ENCODE measurements at regions not wholly inside any gene's neighbourhood (a gene's known extent, or its start where the extent isn't known, plus 50 kb on each side); places are given as distances from the start of the nearest gene placed in this dataset.

DNA sequence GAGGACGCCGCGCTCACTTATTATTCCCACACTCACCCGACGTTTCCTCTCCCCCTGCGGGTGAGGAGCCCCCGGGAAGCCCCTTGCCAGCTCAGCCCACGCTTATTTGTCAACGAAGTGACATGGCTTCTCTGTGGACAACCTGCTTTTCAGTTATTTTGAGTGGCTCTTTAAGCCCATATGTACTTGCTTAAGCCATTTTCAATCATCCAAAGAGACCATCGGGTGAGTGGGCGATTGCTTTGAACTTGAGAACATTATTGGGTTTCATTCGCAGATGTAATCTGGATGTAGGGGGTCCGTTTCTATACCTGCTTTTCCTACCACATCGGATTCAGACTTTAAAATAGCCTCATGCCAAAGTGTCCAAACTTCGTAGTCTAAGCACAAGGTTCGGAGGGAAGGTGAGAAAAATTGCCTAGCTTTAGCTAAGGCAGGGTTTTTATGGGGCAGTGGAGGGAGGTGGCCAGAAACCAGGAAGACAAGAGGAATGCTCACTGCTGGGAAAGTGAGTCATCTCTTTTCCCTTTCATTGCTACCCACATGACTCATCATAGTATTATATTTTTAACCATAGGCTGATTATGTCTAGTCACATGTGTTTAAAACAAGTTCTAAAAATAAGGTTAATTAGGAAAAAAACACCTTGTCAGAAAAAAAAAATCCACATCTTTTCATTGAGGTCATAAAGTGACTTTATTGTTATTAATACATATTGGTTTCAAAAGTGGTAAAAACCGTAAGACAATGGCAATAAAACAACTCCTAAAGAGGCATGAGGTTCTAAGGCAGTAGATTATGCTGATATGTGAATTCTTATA, 773.1 kb upstream of the NR2F2 start:
- 67 to 70% methylated on average over 17 of the region's 17 CpGs for WGBS, 2 experiments (ENCODE audit: low coverage in 1 of 2, low lambda C conversion rate in 2 of 2, missing lambda C conversion rate in 2 of 2)
- peak overlapping the region; percentile 66 for H3K27ac ChIP-seq
- no peak overlapping the region for H3K4me3 ChIP-seq
- H3K36me3 ChIP-seq (ENCODE audit: low read depth): no peaks in the 10 kb centered on the region
- H4K20me1 ChIP-seq (ENCODE audit: insufficient read depth): no peaks in the 10 kb centered on the region
- TF ChIP-seq EZH2phosphoT487 (IDR thresholded peaks at IDR 0.05; ENCODE audit: insufficient read depth, low read depth): no peak
- TF ChIP-seq EZH2 (IDR thresholded peaks at IDR 0.05; ENCODE audit: insufficient read depth, poor library complexity, severe bottlenecking): no peak
- H3K79me2 ChIP-seq (ENCODE audit: insufficient read depth): no peaks in the 10 kb centered on the region
- H3K27me3 ChIP-seq (replicated peaks; ENCODE audit: insufficient read depth): no peaks in the 10 kb centered on the region
- in situ Hi-C loops (cut with MboI): no loop called here
- no peaks in the 10 kb centered on the region for H3K9me3 ChIP-seq (ENCODE audit: low read depth)
- peak overlapping the region; percentile 64 for H2AFZ ChIP-seq
- H3K4me1 ChIP-seq (ENCODE audit: insufficient read depth): peaks cover 35% of the 10 kb centered on the region
- no peaks in the 10 kb centered on the region for H3K9me2 ChIP-seq (ENCODE audit: insufficient read depth)
- peak overlapping the region; percentile 12; the same call in 1 of the 2 replicates for H3K9ac ChIP-seq
- H3K4me2 ChIP-seq (ENCODE audit: unreplicated experiment): peak overlapping the region; percentile 38
- peaks cover 21% of the 10 kb centered on the region for H3F3A ChIP-seq (ENCODE audit: insufficient read depth)
- peak; percentile 95 for DNase-seq

DNA sequence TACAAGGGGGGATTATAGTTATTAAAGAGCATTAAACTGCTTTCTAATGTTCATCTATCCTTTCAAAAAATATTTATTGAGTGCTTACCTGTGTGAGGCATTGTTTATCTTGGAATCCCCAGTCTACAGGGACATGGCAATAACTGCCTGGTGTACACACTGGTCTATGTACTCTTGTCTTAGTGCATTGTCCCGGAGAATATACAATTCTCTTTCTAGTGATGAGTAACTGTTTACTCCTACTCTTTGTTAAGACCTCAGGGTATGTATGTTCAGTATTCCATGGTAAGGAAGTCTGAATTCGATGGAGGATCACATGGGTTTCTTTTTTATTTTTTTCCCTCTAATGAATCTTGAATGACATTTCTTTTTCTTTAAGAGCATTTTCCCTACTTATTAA, 772.4 kb upstream of the NR2F2 start:
- WGBS, 2 experiments (ENCODE audit: low coverage in 1 of 2, low lambda C conversion rate in 2 of 2, missing lambda C conversion rate in 2 of 2): 58 to 71% methylated on average over 2 of the region's 2 CpGs
- Histone ChIP-seq H3K27me3 (replicated peaks; ENCODE audit: insufficient read depth) (no peaks in the 10 kb centered on the region), H2AFZ (no peak overlapping the region), H4K20me1 (ENCODE audit: insufficient read depth) (no peaks in the 10 kb centered on the region), H3K9ac (peak overlapping the region; percentile 12; the same call in 1 of the 2 replicates), H3K4me2 (ENCODE audit: unreplicated experiment) (peak overlapping the region; percentile 38), H3K4me3 (no peak overlapping the region), H3K4me1 (ENCODE audit: insufficient read depth) (peaks cover 35% of the 10 kb centered on the region), H3K27ac (peak overlapping the region; percentile 66), H3K36me3 (ENCODE audit: low read depth) (no peaks in the 10 kb centered on the region), H3K9me2 (ENCODE audit: insufficient read depth) (no peaks in the 10 kb centered on the region), H3F3A (ENCODE audit: insufficient read depth) (peaks cover 21% of the 10 kb centered on the region), H3K9me3 (ENCODE audit: low read depth) (no peaks in the 10 kb centered on the region), H3K79me2 (ENCODE audit: insufficient read depth) (no peaks in the 10 kb centered on the region)
- no peak for TF ChIP-seq EZH2phosphoT487 (IDR thresholded peaks at IDR 0.05; ENCODE audit: insufficient read depth, low read depth)
- no peak for TF ChIP-seq EZH2 (IDR thresholded peaks at IDR 0.05; ENCODE audit: insufficient read depth, poor library complexity, severe bottlenecking)
- peak; percentile 21 for DNase-seq
- in situ Hi-C loops (cut with MboI): no loop called here

DNA sequence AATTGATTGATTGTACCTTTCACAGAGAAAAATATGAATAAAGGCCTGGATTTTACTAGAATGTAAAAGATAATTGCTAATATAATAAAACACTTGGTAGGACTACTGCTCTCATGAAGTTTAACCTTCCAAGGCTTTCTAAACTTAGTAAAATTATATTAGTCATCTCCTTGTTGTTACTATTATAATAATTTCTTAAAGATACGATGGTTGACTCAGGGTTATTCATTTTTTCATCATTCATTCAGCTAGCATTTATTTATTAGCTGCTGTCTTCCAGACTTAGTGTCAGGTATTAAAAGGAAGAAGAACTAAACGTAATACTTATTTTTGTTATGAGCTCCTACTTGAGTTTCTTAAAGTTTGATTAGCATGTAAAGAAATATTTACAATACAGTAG, 771.6 kb upstream of the NR2F2 start:
- no peaks in the 10 kb centered on the region for H3K9me2 ChIP-seq (ENCODE audit: insufficient read depth)
- no peak overlapping the region for H3K9ac ChIP-seq
- no peaks in the 10 kb centered on the region for H3K9me3 ChIP-seq (ENCODE audit: low read depth)
- H3F3A ChIP-seq (ENCODE audit: insufficient read depth): peaks cover 21% of the 10 kb centered on the region
- no peak for TF ChIP-seq EZH2phosphoT487 (IDR thresholded peaks at IDR 0.05; ENCODE audit: insufficient read depth, low read depth)
- no peak for TF ChIP-seq EZH2 (IDR thresholded peaks at IDR 0.05; ENCODE audit: insufficient read depth, poor library complexity, severe bottlenecking)
- H3K4me2 ChIP-seq (ENCODE audit: unreplicated experiment): peak overlapping the region; percentile 11
- H3K27me3 ChIP-seq (replicated peaks; ENCODE audit: insufficient read depth): no peaks in the 10 kb centered on the region
- DNase-seq: peak; percentile 34
- no peak overlapping the region for H2AFZ ChIP-seq
- in situ Hi-C loops (cut with MboI): no loop called here
- no peak overlapping the region for H3K4me3 ChIP-seq
- no peaks in the 10 kb centered on the region for H3K79me2 ChIP-seq (ENCODE audit: insufficient read depth)
- WGBS, 2 experiments (ENCODE audit: low coverage in 1 of 2, low lambda C conversion rate in 2 of 2, missing lambda C conversion rate in 2 of 2): 27 to 30% methylated on average over 2 of the region's 2 CpGs
- H3K27ac ChIP-seq: peak overlapping the region; percentile 66
- peaks cover 35% of the 10 kb centered on the region for H3K4me1 ChIP-seq (ENCODE audit: insufficient read depth)
- H3K36me3 ChIP-seq (ENCODE audit: low read depth): no peaks in the 10 kb centered on the region
- H4K20me1 ChIP-seq (ENCODE audit: insufficient read depth): no peaks in the 10 kb centered on the region

DNA sequence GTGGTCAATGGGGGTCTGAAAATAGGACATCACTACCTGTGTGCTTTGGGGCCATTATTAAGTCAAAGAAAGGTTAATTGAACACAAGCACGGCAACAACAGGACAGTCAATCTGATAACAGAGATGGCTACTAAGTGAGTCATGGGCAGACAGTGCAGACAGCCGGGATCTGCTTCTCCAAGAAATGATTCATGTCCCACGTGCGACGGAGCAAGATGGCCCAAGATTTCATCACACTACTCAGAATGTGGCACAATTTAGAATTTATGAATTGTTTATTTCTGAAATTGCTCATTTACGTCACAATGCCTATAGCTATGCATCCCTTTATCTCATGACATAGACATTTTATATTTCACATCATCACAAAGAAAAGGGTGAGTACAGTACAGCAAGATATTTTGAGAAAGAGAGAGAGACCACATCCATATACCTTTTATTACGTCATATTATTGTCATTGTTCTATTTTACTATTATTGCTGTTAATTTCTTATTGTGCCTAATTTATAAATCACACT, 770.6 kb upstream of the NR2F2 start:
- H3K4me2 ChIP-seq (ENCODE audit: unreplicated experiment): no peak overlapping the region
- peak; percentile 94 for DNase-seq
- H3K9me2 ChIP-seq (ENCODE audit: insufficient read depth): no peaks in the 10 kb centered on the region
- H3K9ac ChIP-seq: no peak overlapping the region
- H3K4me3 ChIP-seq: no peak overlapping the region
- peaks cover 35% of the 10 kb centered on the region for H3K4me1 ChIP-seq (ENCODE audit: insufficient read depth)
- peaks cover 21% of the 10 kb centered on the region for H3F3A ChIP-seq (ENCODE audit: insufficient read depth)
- TF ChIP-seq EZH2 (IDR thresholded peaks at IDR 0.05; ENCODE audit: insufficient read depth, poor library complexity, severe bottlenecking) (no peak), EZH2phosphoT487 (IDR thresholded peaks at IDR 0.05; ENCODE audit: insufficient read depth, low read depth) (0 out of 2 replicates have a peak, but pooled peaks have one; percentile 52)
- in situ Hi-C loops (cut with MboI): no loop called here
- no peaks in the 10 kb centered on the region for H3K36me3 ChIP-seq (ENCODE audit: low read depth)
- H4K20me1 ChIP-seq (ENCODE audit: insufficient read depth): no peaks in the 10 kb centered on the region
- H3K27ac ChIP-seq: peak overlapping the region; percentile 66
- H3K27me3 ChIP-seq (replicated peaks; ENCODE audit: insufficient read depth): no peaks in the 10 kb centered on the region
- H2AFZ ChIP-seq: no peak overlapping the region
- H3K79me2 ChIP-seq (ENCODE audit: insufficient read depth): no peaks in the 10 kb centered on the region
- 14% methylated on average over 7 of the region's 7 CpGs for WGBS, 2 experiments (ENCODE audit: low coverage in 1 of 2, low lambda C conversion rate in 2 of 2, missing lambda C conversion rate in 2 of 2)
- no peaks in the 10 kb centered on the region for H3K9me3 ChIP-seq (ENCODE audit: low read depth)

Data from GM23248 (cell line).